Neutrophil (primary cell): ENCODE measurements at regions not wholly inside any gene's neighbourhood (a gene's known extent, or its start where the extent isn't known, plus 50 kb on each side); places are given as distances from the start of the nearest gene placed in this dataset.

ENCODE experiments used
- H3K27ac ChIP-seq: fragments of 200-600 bp; sonication (generic); 2 replicates; pipeline ENCODE4 v1.5.1; 2016; ENCODE audit warnings: mild to moderate bottlenecking, moderate library complexity
- H3K27me3 ChIP-seq: fragments of 200-600 bp; sonication (generic); 2 replicates; pipeline ENCODE4 v1.6.0; 2016; ENCODE audit warnings: mild to moderate bottlenecking
- H3K36me3 ChIP-seq: fragments of 200-600 bp; sonication (generic); 2 replicates; pipeline ENCODE4 v1.5.1; 2017
- H3K4me1 ChIP-seq, 2 experiments: fragments of 200-600 bp in 1 of 2; sonication (generic) in 1 of 2; 1 replicate in 1 of 2; 2 replicates in 1 of 2; pipeline versions ENCODE4 v1.5.1 to v1.6.1; 2013 to 2016; ENCODE audit warnings: low read depth in 1 of 2, low read length in 1 of 2, mild to moderate bottlenecking in 1 of 2, moderate library complexity in 1 of 2; ENCODE audit not compliant: control insufficient read depth in 1 of 2, insufficient read depth in 1 of 2
- H3K4me3 ChIP-seq, 2 experiments: fragments of 200-600 bp in 1 of 2; sonication (generic) in 1 of 2; 1 replicate in 1 of 2; 2 replicates in 1 of 2; pipeline ENCODE4 v1.5.1; 2013 to 2016; ENCODE audit warnings: low read depth in 1 of 2, low read length in 1 of 2, mild to moderate bottlenecking in 1 of 2, moderate library complexity in 1 of 2
- H3K9me3 ChIP-seq: fragments of 200-600 bp; sonication (generic); 2 replicates; pipeline ENCODE4 v1.5.1; 2016
- CTCF ChIP-seq: fragments of 200-600 bp; sonication (generic); IDR thresholded peaks from 2 replicates; pipeline ENCODE4 v1.5.1; 2016; ENCODE audit warnings: antibody characterized with exemption

DNA sequence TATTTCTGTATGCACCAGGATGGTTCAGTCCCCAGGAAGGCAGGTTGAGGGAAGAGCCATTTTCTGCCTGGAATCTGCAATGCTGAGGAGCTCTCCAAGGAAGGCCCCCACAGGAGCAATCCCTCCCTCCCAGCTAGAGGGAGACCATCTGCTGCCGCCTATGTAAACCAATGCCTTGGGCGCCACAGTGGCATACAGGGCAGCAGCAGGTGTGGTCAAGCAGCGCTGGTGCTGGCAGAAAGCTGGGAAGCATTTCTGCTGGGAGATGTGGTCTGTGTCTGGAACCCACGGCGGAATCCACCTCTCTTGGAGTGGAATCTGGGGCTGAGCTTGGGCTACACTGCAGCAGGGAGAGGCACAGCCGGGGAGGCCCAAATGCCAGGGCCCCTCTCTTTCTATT is 283.3 kb downstream of the RRAGC start:
- no peak for TF ChIP-seq CTCF

GRCh38 chr1:38571726-38572125 is 287.8 kb downstream of the RRAGC start:
- no peaks in the 10 kb centered on the region for H3K36me3 ChIP-seq
- H3K27me3 ChIP-seq = peaks cover 76% of the 10 kb centered on the region
- no peaks in the 10 kb centered on the region for H3K9me3 ChIP-seq
- no peak overlapping the region for H3K27ac ChIP-seq
- no peak overlapping the region for H3K4me3 ChIP-seq
- no peak for TF ChIP-seq CTCF
- no peaks in the 10 kb centered on the region for H3K4me1 ChIP-seq

More for the DNA sequence above, 283.3 kb downstream of the RRAGC start:
- no peaks in the 10 kb centered on the region for H3K9me3 ChIP-seq
- H3K27ac ChIP-seq = no peak overlapping the region
- H3K4me1 ChIP-seq = peaks cover 17 to 18% of the 10 kb centered on the region in 2 experiments
- peaks cover 93% of the 10 kb centered on the region for H3K27me3 ChIP-seq
- no peak overlapping the region for H3K4me3 ChIP-seq
- no peaks in the 10 kb centered on the region for H3K36me3 ChIP-seq

DNA sequence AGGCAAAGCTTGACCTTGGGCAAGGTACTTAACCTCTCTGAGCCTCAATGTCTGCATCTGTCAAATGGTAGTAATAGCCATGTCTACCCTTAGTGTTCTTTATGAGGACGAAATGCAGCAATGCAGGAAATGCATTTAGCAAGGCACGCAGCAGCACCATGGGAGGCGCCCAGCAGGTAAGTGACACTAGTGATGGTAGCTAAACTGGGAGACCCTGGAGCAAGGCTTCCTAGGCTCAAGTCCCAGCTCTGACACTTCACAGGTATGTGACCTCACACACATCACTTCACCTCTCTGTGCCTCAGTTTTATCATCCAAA is 289.0 kb downstream of the RRAGC start:
- no peak for TF ChIP-seq CTCF
- Histone ChIP-seq H3K27ac (no peak overlapping the region), H3K4me3 (no peak overlapping the region)

DNA sequence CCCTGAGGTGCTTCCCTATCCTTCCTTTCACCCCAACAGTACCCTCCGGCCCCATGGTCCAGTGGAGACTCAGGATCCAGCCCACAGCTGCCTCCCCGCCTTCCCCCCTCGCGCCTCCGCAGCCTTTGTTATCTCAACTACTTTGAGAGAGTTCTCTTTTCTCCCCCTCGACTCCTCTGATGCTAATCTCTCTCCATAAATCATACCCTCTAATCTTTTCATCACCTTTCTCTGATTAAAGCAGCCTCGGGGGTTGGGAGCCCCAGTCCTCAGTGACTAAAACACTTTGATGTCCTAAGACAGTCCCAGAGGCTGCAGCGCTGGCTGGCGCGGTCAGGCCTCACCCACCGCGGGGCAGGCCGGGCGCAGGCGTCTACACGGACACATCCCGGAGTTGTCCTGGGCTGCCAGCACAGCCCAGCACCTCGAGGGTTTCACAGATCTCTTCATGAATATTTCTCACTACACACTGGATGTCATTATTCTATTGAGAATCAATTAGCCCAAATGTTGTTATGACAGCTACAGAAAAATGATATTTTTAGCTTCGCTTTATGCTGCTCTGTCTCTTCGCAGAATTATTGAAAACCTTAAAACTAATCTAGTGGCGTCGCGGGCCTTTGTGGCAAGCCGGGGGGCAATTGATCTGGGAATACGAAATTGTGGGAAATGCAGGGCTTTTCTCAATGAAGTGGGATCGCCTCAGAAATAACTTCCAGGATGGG is 289.5 kb downstream of the RRAGC start:
- H3K4me3 ChIP-seq = no peak overlapping the region
- no peaks in the 10 kb centered on the region for H3K36me3 ChIP-seq
- H3K27ac ChIP-seq = no peak overlapping the region
- no peak for TF ChIP-seq CTCF
- no peaks in the 10 kb centered on the region for H3K4me1 ChIP-seq
- no peaks in the 10 kb centered on the region for H3K9me3 ChIP-seq
- peaks cover 61% of the 10 kb centered on the region for H3K27me3 ChIP-seq

More for the DNA sequence above, 289.0 kb downstream of the RRAGC start:
- H3K36me3 ChIP-seq = no peaks in the 10 kb centered on the region
- H3K4me1 ChIP-seq = no peaks in the 10 kb centered on the region
- no peaks in the 10 kb centered on the region for H3K9me3 ChIP-seq
- H3K27me3 ChIP-seq = peaks cover 66% of the 10 kb centered on the region

- no peaks in the 10 kb centered on the region for H3K4me1 ChIP-seq
- no peak overlapping the region for H3K27ac ChIP-seq
- no peaks in the 10 kb centered on the region for H3K9me3 ChIP-seq
- TF ChIP-seq CTCF = no peak
- H3K27me3 ChIP-seq = peaks cover 48% of the 10 kb centered on the region
- no peak overlapping the region for H3K4me3 ChIP-seq
- H3K36me3 ChIP-seq = no peaks in the 10 kb centered on the region
These were observed 291.3 kb downstream of the RRAGC start for GRCh38 chr1:38568061-38568857.
